ENCODE measurements at regions not wholly inside any gene's neighbourhood (a gene's known extent, or its start where the extent isn't known, plus 50 kb on each side); places are given as distances from the start of the nearest gene placed in this dataset.

DNA sequence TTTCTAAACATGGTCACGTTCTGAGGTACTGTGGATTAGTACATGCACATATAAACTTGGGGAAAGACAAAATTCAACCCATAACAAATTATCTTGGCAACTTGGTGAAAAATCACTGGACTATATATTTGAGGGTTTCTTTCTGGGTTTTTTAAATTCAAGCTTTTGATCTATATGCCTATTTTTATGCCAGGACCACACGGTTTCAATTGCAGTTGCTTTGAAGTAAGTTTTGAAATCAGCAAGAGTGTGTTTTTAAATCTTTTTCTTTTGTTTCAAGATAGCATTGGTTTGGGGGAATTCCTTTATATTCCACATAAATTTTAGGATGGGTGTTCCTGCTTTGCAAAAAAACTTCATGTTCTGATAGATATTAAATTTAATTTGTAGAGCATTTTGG lies 406.4 kb upstream of the VWC2 start (continued):
- TF ChIP-seq, protein P1, sequence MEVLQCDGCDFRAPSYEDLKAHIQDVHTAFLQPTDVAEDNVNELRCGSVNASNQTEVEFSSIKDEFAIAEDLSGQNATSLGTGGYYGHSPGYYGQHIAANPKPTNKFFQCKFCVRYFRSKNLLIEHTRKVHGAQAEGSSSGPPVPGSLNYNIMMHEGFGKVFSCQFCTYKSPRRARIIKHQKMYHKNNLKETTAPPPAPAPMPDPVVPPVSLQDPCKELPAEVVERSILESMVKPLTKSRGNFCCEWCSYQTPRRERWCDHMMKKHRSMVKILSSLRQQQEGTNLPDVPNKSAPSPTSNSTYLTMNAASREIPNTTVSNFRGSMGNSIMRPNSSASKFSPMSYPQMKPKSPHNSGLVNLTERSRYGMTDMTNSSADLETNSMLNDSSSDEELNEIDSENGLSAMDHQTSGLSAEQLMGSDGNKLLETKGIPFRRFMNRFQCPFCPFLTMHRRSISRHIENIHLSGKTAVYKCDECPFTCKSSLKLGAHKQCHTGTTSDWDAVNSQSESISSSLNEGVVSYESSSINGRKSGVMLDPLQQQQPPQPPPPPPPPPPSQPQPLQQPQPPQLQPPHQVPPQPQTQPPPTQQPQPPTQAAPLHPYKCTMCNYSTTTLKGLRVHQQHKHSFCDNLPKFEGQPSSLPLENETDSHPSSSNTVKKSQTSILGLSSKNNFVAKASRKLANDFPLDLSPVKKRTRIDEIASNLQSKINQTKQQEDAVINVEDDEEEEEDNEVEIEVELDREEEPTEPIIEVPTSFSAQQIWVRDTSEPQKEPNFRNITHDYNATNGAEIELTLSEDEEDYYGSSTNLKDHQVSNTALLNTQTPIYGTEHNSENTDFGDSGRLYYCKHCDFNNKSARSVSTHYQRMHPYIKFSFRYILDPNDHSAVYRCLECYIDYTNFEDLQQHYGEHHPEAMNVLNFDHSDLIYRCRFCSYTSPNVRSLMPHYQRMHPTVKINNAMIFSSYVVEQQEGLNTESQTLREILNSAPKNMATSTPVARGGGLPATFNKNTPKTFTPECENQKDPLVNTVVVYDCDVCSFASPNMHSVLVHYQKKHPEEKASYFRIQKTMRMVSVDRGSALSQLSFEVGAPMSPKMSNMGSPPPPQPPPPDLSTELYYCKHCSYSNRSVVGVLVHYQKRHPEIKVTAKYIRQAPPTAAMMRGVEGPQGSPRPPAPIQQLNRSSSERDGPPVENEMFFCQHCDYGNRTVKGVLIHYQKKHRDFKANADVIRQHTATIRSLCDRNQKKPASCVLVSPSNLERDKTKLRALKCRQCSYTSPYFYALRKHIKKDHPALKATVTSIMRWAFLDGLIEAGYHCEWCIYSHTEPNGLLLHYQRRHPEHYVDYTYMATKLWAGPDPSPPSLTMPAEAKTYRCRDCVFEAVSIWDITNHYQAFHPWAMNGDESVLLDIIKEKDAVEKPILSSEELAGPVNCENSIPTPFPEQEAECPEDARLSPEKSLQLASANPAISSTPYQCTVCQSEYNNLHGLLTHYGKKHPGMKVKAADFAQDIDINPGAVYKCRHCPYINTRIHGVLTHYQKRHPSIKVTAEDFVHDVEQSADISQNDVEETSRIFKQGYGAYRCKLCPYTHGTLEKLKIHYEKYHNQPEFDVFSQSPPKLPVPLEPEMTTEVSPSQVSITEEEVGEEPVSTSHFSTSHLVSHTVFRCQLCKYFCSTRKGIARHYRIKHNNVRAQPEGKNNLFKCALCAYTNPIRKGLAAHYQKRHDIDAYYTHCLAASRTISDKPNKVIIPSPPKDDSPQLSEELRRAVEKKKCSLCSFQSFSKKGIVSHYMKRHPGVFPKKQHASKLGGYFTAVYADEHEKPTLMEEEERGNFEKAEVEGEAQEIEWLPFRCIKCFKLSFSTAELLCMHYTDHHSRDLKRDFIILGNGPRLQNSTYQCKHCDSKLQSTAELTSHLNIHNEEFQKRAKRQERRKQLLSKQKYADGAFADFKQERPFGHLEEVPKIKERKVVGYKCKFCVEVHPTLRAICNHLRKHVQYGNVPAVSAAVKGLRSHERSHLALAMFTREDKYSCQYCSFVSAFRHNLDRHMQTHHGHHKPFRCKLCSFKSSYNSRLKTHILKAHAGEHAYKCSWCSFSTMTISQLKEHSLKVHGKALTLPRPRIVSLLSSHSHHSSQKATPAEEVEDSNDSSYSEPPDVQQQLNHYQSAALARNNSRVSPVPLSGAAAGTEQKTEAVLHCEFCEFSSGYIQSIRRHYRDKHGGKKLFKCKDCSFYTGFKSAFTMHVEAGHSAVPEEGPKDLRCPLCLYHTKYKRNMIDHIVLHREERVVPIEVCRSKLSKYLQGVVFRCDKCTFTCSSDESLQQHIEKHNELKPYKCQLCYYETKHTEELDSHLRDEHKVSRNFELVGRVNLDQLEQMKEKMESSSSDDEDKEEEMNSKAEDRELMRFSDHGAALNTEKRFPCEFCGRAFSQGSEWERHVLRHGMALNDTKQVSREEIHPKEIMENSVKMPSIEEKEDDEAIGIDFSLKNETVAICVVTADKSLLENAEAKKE (CRISPR knock-in tag; IDR thresholded peaks at IDR 0.05) = no peak
- no peak for TF ChIP-seq ZNF331 (CRISPR knock-in tag; IDR thresholded peaks at IDR 0.05; ENCODE audit: low read depth)
- TF ChIP-seq EZH2 (IDR thresholded peaks at IDR 0.05; ENCODE audit: low read depth, unreplicated experiment) = no peak
- no peak for TF ChIP-seq POLR2AphosphoS5 (IDR thresholded peaks at IDR 0.05; ENCODE audit: low read depth)
- TF ChIP-seq NANOG (IDR thresholded peaks at IDR 0.05; ENCODE audit: borderline replicate concordance) = no peak
- TF ChIP-seq, protein P2, sequence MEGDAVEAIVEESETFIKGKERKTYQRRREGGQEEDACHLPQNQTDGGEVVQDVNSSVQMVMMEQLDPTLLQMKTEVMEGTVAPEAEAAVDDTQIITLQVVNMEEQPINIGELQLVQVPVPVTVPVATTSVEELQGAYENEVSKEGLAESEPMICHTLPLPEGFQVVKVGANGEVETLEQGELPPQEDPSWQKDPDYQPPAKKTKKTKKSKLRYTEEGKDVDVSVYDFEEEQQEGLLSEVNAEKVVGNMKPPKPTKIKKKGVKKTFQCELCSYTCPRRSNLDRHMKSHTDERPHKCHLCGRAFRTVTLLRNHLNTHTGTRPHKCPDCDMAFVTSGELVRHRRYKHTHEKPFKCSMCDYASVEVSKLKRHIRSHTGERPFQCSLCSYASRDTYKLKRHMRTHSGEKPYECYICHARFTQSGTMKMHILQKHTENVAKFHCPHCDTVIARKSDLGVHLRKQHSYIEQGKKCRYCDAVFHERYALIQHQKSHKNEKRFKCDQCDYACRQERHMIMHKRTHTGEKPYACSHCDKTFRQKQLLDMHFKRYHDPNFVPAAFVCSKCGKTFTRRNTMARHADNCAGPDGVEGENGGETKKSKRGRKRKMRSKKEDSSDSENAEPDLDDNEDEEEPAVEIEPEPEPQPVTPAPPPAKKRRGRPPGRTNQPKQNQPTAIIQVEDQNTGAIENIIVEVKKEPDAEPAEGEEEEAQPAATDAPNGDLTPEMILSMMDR (conservative IDR thresholded peaks at IDR 0.05; ENCODE audit: low read depth in 2 of 2) = no peak

DNA sequence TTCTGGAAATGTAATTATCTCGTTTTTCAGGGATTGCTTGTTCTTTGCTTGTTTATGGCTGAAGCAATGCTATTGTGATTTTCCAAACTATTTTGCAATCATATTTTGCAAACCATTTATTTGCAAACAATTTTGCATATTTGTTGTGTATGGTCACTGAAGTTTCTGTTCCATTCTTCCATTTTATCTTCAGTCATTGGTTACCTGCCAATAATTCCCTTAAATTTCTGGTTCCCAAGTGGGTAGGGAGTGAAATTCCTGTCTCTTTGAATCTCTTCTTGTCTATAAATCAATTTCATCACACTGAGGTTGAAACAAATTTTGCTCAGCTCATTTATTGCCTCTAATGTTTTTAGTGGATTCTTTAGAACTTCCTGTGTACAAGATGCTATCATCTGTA lies 401.7 kb upstream of the VWC2 start:
- TF ChIP-seq NANOG (IDR thresholded peaks at IDR 0.05; ENCODE audit: borderline replicate concordance) = no peak
- TF ChIP-seq EZH2 (IDR thresholded peaks at IDR 0.05; ENCODE audit: low read depth, unreplicated experiment) = no peak
- no peak for TF ChIP-seq ZNF114 (CRISPR knock-in tag; IDR thresholded peaks at IDR 0.05)
- TF ChIP-seq, protein P3, sequence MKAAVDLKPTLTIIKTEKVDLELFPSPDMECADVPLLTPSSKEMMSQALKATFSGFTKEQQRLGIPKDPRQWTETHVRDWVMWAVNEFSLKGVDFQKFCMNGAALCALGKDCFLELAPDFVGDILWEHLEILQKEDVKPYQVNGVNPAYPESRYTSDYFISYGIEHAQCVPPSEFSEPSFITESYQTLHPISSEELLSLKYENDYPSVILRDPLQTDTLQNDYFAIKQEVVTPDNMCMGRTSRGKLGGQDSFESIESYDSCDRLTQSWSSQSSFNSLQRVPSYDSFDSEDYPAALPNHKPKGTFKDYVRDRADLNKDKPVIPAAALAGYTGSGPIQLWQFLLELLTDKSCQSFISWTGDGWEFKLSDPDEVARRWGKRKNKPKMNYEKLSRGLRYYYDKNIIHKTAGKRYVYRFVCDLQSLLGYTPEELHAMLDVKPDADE (IDR thresholded peaks at IDR 0.05) = no peak
- TF ChIP-seq, protein P4, sequence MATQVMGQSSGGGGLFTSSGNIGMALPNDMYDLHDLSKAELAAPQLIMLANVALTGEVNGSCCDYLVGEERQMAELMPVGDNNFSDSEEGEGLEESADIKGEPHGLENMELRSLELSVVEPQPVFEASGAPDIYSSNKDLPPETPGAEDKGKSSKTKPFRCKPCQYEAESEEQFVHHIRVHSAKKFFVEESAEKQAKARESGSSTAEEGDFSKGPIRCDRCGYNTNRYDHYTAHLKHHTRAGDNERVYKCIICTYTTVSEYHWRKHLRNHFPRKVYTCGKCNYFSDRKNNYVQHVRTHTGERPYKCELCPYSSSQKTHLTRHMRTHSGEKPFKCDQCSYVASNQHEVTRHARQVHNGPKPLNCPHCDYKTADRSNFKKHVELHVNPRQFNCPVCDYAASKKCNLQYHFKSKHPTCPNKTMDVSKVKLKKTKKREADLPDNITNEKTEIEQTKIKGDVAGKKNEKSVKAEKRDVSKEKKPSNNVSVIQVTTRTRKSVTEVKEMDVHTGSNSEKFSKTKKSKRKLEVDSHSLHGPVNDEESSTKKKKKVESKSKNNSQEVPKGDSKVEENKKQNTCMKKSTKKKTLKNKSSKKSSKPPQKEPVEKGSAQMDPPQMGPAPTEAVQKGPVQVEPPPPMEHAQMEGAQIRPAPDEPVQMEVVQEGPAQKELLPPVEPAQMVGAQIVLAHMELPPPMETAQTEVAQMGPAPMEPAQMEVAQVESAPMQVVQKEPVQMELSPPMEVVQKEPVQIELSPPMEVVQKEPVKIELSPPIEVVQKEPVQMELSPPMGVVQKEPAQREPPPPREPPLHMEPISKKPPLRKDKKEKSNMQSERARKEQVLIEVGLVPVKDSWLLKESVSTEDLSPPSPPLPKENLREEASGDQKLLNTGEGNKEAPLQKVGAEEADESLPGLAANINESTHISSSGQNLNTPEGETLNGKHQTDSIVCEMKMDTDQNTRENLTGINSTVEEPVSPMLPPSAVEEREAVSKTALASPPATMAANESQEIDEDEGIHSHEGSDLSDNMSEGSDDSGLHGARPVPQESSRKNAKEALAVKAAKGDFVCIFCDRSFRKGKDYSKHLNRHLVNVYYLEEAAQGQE (IDR thresholded peaks at IDR 0.05; ENCODE audit: unreplicated experiment) = no peak
- no peak for TF ChIP-seq EZH2phosphoT487 (IDR thresholded peaks at IDR 0.05; ENCODE audit: unreplicated experiment)
- TF ChIP-seq CREB1 (CRISPR knock-in tag; IDR thresholded peaks at IDR 0.05; ENCODE audit: low read depth) = no peak
- TF ChIP-seq STAT1 (IDR thresholded peaks at IDR 0.05; ENCODE audit: unreplicated experiment) = no peak
- H3K27me3 Mint-ChIP-seq (ENCODE audit: insufficient read depth, low read depth, poor library complexity) = peaks cover 1% of the 10 kb centered on the region

More for the DNA sequence above, 401.7 kb upstream of the VWC2 start:
- no peaks in the 10 kb centered on the region for H3K79me2 ChIP-seq (replicated peaks; ENCODE audit: insufficient read depth)
- no peak overlapping the region for H3K4me3 ChIP-seq
- Mint-ChIP-seq H3K4me1 (no peaks in the 10 kb centered on the region), H3K27ac (no peak overlapping the region), H3K36me3 (ENCODE audit: low read depth) (peaks cover 6% of the 10 kb centered on the region), H3K9me3 (peaks cover 7% of the 10 kb centered on the region), H3K4me3 (no peak overlapping the region)
- H3K4me2 ChIP-seq = no peak overlapping the region
- no peak overlapping the region for H3K27ac ChIP-seq (ENCODE audit: low read depth)
- H3F3A ChIP-seq (replicated peaks; ENCODE audit: low read depth) = no peaks in the 10 kb centered on the region
- no peaks in the 10 kb centered on the region for H4K20me1 ChIP-seq (replicated peaks; ENCODE audit: insufficient read depth)
- no peaks in the 10 kb centered on the region for H3K36me3 ChIP-seq (ENCODE audit: insufficient read depth)
- H3K9me2 ChIP-seq (ENCODE audit: insufficient read depth) = 0 out of 2 replicates have a peak, but pooled peaks cover 5% of the 10 kb centered on the region
- no peak overlapping the region for H2AFZ ChIP-seq
- no peak for ATAC-seq
- no peak for DNase-seq (ENCODE audit: low spot score)
- H3K27me3 ChIP-seq (ENCODE audit: insufficient read depth) = no peaks in the 10 kb centered on the region
- no peaks in the 10 kb centered on the region for H3K4me1 ChIP-seq (ENCODE audit: insufficient read depth)

Data from GM23338 (cell line).